Ovary (tissue), 7 donors: ENCODE measurements at regions not wholly inside any gene's neighbourhood (a gene's known extent, or its start where the extent isn't known, plus 50 kb on each side); places are given as distances from the start of the nearest gene placed in this dataset.

Experiments
- DNase-seq, 5 donors: peaks; one replicate each; pipeline ENCODE4 v3.0.0-alpha.2; 2019 to 2020
- H3K27ac ChIP-seq, 2 donors: fragments of 200-600 bp; one replicate each; pipeline versions ENCODE4 v1.5.1 to v1.8.0; 2019 to 2022
- H3K27me3 ChIP-seq: fragments of 200-600 bp; one replicate; pipeline ENCODE4 v1.8.0; 2022
- H3K36me3 ChIP-seq: fragments of 200-600 bp; sonication (generic); one replicate; pipeline ENCODE4 v1.5.1; 2019
- H3K4me1 ChIP-seq: one replicate; pipeline ENCODE4 v1.8.1; 2013; ENCODE audit warnings: mild to moderate bottlenecking, moderate library complexity; ENCODE audit not compliant: insufficient read depth
- H3K4me3 ChIP-seq: fragments of 200-600 bp; sonication (generic); one replicate; pipeline ENCODE4 v1.5.1; 2017
- H3K9me3 ChIP-seq, 2 donors: fragments of 200-600 bp in 1 of 2; sonication (generic) in 1 of 2; one replicate each; pipeline versions ENCODE4 v1.5.1 to v1.8.1; 2013 to 2019; ENCODE audit warnings: mild to moderate bottlenecking in 1 of 2, moderate library complexity in 1 of 2
- CTCF ChIP-seq, 3 donors: fragments of 450-650 bp in 2 of 3; fragments of 200-600 bp in 1 of 3; IDR thresholded peaks; one replicate each; pipeline versions ENCODE4 v1.5.1 to v1.8.0; 2016 to 2022; ENCODE audit warnings: antibody characterized with exemption in 3 of 3, mild to moderate bottlenecking in 1 of 3
- EP300 ChIP-seq: sonication (generic); formaldehyde crosslinking; IDR thresholded peaks from one replicate; pipeline ENCODE4 v1.6.1; 2017; ENCODE audit warnings: antibody characterized with exemption
- POLR2A ChIP-seq: fragments of 450-650 bp; IDR thresholded peaks from one replicate; pipeline ENCODE4 v1.6.1; 2017; ENCODE audit warnings: antibody characterized with exemption, mild to moderate bottlenecking, moderate library complexity
- WGBS, 3 donors: extraction: QIAGEN DNeasy Blood & Tissue Kit in 1 of 3; methylation state at CpG; one replicate each; pipeline versions ENCODE4 v1.1.5 to v1.1.7; 2013 to 2017; 5-methylcytosine and 5-hydroxymethylcytosine counted together
- intact Hi-C, 4 donors: fragments of 100-400 bp; cut with DNase I; formaldehyde crosslinking; loops; one replicate each; pipeline versions ENCODE4 v1.11.0 to v1.15.1; 2022 to 2023
- donor health status: DM: no; HTN: no; CAD: no; lungs with moderate emphysema.
- donor health status: DM: no; HTN: no; CAD: no.
- donor health status: Bipolar disorder and iron deficiency.
- donor health status: DM: no; HTN: no; CAD: no.
- donor health status: DM: yes; HTN: yes; CAD: no.

GRCh38 chr7:121595758-121596696 is 199.9 kb upstream of the FAM3C start:
- 73 to 84% (median 79%) methylated on average over 5 of the region's 5 CpGs for WGBS, 3 donors
- intact Hi-C loops = no loop called here
- TF ChIP-seq POLR2A (no peak), CTCF (IDR thresholded peaks at IDR 0.05) (no peak), EP300 (no peak)

GRCh38 chr7:121591926-121592325 is 195.8 kb upstream of the FAM3C start:
- intact Hi-C loops = no loop called here
- no peak for TF ChIP-seq POLR2A
- TF ChIP-seq CTCF (IDR thresholded peaks at IDR 0.05) = no peak
- no peak for TF ChIP-seq EP300
- no peaks in the 10 kb centered on the region for H3K36me3 ChIP-seq
- no peak overlapping the region for H3K4me3 ChIP-seq
- 89 to 97% (median 91%) methylated on average over 3 of the region's 3 CpGs for WGBS, 3 donors
- H3K27me3 ChIP-seq = no peaks in the 10 kb centered on the region
- no peaks in the 10 kb centered on the region for H3K9me3 ChIP-seq
- no peaks in the 10 kb centered on the region for H3K4me1 ChIP-seq
- no peak for DNase-seq
- H3K27ac ChIP-seq = no peak overlapping the region

More at GRCh38 chr7:121595758-121596696, 199.9 kb upstream of the FAM3C start:
- Histone ChIP-seq H3K4me3 (no peak overlapping the region), H3K9me3 (peaks cover 0 to 2% of the 10 kb centered on the region in 2 donors), H3K27me3 (no peaks in the 10 kb centered on the region), H3K27ac (no peak overlapping the region), H3K4me1 (no peaks in the 10 kb centered on the region), H3K36me3 (no peaks in the 10 kb centered on the region)
- no peak for DNase-seq

- no peak for TF ChIP-seq EP300
- TF ChIP-seq POLR2A = no peak
- no peak for TF ChIP-seq CTCF (IDR thresholded peaks at IDR 0.05)
- Histone ChIP-seq H3K9me3 (no peaks in the 10 kb centered on the region), H3K36me3 (no peaks in the 10 kb centered on the region), H3K4me3 (no peak overlapping the region), H3K27me3 (no peaks in the 10 kb centered on the region), H3K27ac (no peak overlapping the region), H3K4me1 (no peaks in the 10 kb centered on the region)
- WGBS, 3 donors = 85 to 87% (median 86%) methylated on average over 5 of the region's 5 CpGs
- intact Hi-C loops = no loop called here
- DNase-seq = no peak
These were observed 191.3 kb upstream of the FAM3C start for GRCh38 chr7:121587435-121587834.

GRCh38 chr7:121582258-121582657 is 186.2 kb upstream of the FAM3C start:
- DNase-seq = no peak
- Histone ChIP-seq H3K9me3 (no peaks in the 10 kb centered on the region), H3K36me3 (no peaks in the 10 kb centered on the region), H3K4me3 (no peak overlapping the region), H3K27ac (no peak overlapping the region), H3K4me1 (no peaks in the 10 kb centered on the region), H3K27me3 (no peaks in the 10 kb centered on the region)
- TF ChIP-seq EP300 (no peak), POLR2A (no peak), CTCF (IDR thresholded peaks at IDR 0.05) (no peak)
- intact Hi-C loops = no loop called here
